Ovary (tissue), 7 donors: ENCODE measurements at regions not wholly inside any gene's neighbourhood (a gene's known extent, or its start where the extent isn't known, plus 50 kb on each side); places are given as distances from the start of the nearest gene placed in this dataset.

Experiments used
- DNase-seq, 5 donors: peaks; one replicate each; pipeline ENCODE4 v3.0.0-alpha.2; 2019 to 2020
- H3K27ac ChIP-seq, 2 donors: fragments of 200-600 bp; one replicate each; pipeline versions ENCODE4 v1.5.1 to v1.8.0; 2019 to 2022
- H3K27me3 ChIP-seq: fragments of 200-600 bp; one replicate; pipeline ENCODE4 v1.8.0; 2022
- H3K36me3 ChIP-seq: fragments of 200-600 bp; sonication (generic); one replicate; pipeline ENCODE4 v1.5.1; 2019
- H3K4me1 ChIP-seq: one replicate; pipeline ENCODE4 v1.8.1; 2013; ENCODE audit warnings: mild to moderate bottlenecking, moderate library complexity; ENCODE audit not compliant: insufficient read depth
- H3K4me3 ChIP-seq: fragments of 200-600 bp; sonication (generic); one replicate; pipeline ENCODE4 v1.5.1; 2017
- H3K9me3 ChIP-seq, 2 donors: fragments of 200-600 bp in 1 of 2; sonication (generic) in 1 of 2; one replicate each; pipeline versions ENCODE4 v1.5.1 to v1.8.1; 2013 to 2019; ENCODE audit warnings: mild to moderate bottlenecking in 1 of 2, moderate library complexity in 1 of 2
- CTCF ChIP-seq, 3 donors: fragments of 450-650 bp in 2 of 3; fragments of 200-600 bp in 1 of 3; IDR thresholded peaks; one replicate each; pipeline versions ENCODE4 v1.5.1 to v1.8.0; 2016 to 2022; ENCODE audit warnings: antibody characterized with exemption in 3 of 3, mild to moderate bottlenecking in 1 of 3
- EP300 ChIP-seq: sonication (generic); formaldehyde crosslinking; IDR thresholded peaks from one replicate; pipeline ENCODE4 v1.6.1; 2017; ENCODE audit warnings: antibody characterized with exemption
- POLR2A ChIP-seq: fragments of 450-650 bp; IDR thresholded peaks from one replicate; pipeline ENCODE4 v1.6.1; 2017; ENCODE audit warnings: antibody characterized with exemption, mild to moderate bottlenecking, moderate library complexity
- WGBS, 3 donors: extraction: QIAGEN DNeasy Blood & Tissue Kit in 1 of 3; methylation state at CpG; one replicate each; pipeline versions ENCODE4 v1.1.5 to v1.1.7; 2013 to 2017; 5-methylcytosine and 5-hydroxymethylcytosine counted together
- intact Hi-C, 4 donors: fragments of 100-400 bp; cut with DNase I; formaldehyde crosslinking; loops; one replicate each; pipeline versions ENCODE4 v1.11.0 to v1.15.1; 2022 to 2023
- donor health status: DM: no; HTN: no; CAD: no; lungs with moderate emphysema.
- donor health status: DM: no; HTN: no; CAD: no.
- donor health status: Bipolar disorder and iron deficiency.
- donor health status: DM: no; HTN: no; CAD: no.
- donor health status: DM: yes; HTN: yes; CAD: no.

GRCh38 chr2:5515693-5516092 is 176.5 kb upstream of the SOX11 start:
- H3K9me3 ChIP-seq = no peaks in the 10 kb centered on the region
- WGBS, 3 donors = 86 to 88% (median 87%) methylated on average over 2 of the region's 2 CpGs

GRCh38 chr2:5519286-5519685 is 172.9 kb upstream of the SOX11 start:
- Histone ChIP-seq H3K36me3 (no peaks in the 10 kb centered on the region), H3K9me3 (no peaks in the 10 kb centered on the region), H3K27me3 (no peaks in the 10 kb centered on the region), H3K27ac (no peak overlapping the region), H3K4me1 (no peaks in the 10 kb centered on the region), H3K4me3 (no peak overlapping the region)
- no peak for DNase-seq
- intact Hi-C loops = no loop called here
- TF ChIP-seq CTCF (IDR thresholded peaks at IDR 0.05) (no peak), POLR2A (no peak), EP300 (no peak)

More at GRCh38 chr2:5515693-5516092, 176.5 kb upstream of the SOX11 start:
- intact Hi-C loops = no loop called here
- TF ChIP-seq EP300 (no peak), CTCF (IDR thresholded peaks at IDR 0.05) (no peak), POLR2A (no peak)
- Histone ChIP-seq H3K27me3 (no peaks in the 10 kb centered on the region), H3K4me3 (no peak overlapping the region), H3K27ac (no peak overlapping the region), H3K36me3 (no peaks in the 10 kb centered on the region), H3K4me1 (no peaks in the 10 kb centered on the region)
- no peak for DNase-seq

- intact Hi-C loops = no loop called here
- 27 to 39% (median 28%) methylated on average over 7 of the region's 7 CpGs for WGBS, 3 donors
Observed at GRCh38 chr2:5520463-5520972, 171.7 kb upstream of the SOX11 start.

GRCh38 chr2:5521461-5521860 is 170.7 kb upstream of the SOX11 start:
- no peaks in the 10 kb centered on the region for H3K4me1 ChIP-seq
- H3K4me3 ChIP-seq = no peak overlapping the region
- TF ChIP-seq CTCF (IDR thresholded peaks at IDR 0.05) (no peak), POLR2A (no peak), EP300 (no peak)
- DNase-seq = no peak
- no peaks in the 10 kb centered on the region for H3K9me3 ChIP-seq
- no peak overlapping the region for H3K27ac ChIP-seq
- no peaks in the 10 kb centered on the region for H3K36me3 ChIP-seq
- no peaks in the 10 kb centered on the region for H3K27me3 ChIP-seq
- intact Hi-C loops = no loop called here
- WGBS, 3 donors = 44 to 49% (median 46%) methylated on average over 7 of the region's 7 CpGs

More at GRCh38 chr2:5520463-5520972, 171.7 kb upstream of the SOX11 start:
- Histone ChIP-seq H3K4me3 (no peak overlapping the region), H3K36me3 (no peaks in the 10 kb centered on the region), H3K27ac (no peak overlapping the region), H3K9me3 (no peaks in the 10 kb centered on the region), H3K4me1 (no peaks in the 10 kb centered on the region), H3K27me3 (no peaks in the 10 kb centered on the region)
- no peak for DNase-seq
- TF ChIP-seq CTCF (IDR thresholded peaks at IDR 0.05) (no peak), POLR2A (no peak), EP300 (no peak)
